ENCODE measurements at regions not wholly inside any gene's neighbourhood (a gene's known extent, or its start where the extent isn't known, plus 50 kb on each side); places are given as distances from the start of the nearest gene placed in this dataset.

- no TSS peak for BruUV-seq (replicated peaks)
- TF ChIP-seq TSC22D2 (CRISPR knock-in tag; IDR thresholded peaks at IDR 0.05; ENCODE audit: borderline replicate concordance) (no peak), TRAFD1 (CRISPR knock-in tag; IDR thresholded peaks at IDR 0.05; ENCODE audit: borderline replicate concordance) (no peak)
- ChIA-PET POLR2A (no interaction called here), CTCF (ENCODE audit: low intra/inter-chr PET ratio, low total read pairs) (no interaction called here)
- FAIRE-seq (no peak), DNase-seq (ENCODE audit: low spot score) (no peak), ATAC-seq (no peak)
- in situ Hi-C loops (cut with HindIII; ENCODE audit: extremely low pct_ligation_motif_present, low pct_unique_long_range_greater_than_20kb) (no loop called here), intact Hi-C loops (cut with micrococcal nuclease; ENCODE audit: unreplicated experiment) (no loop called here)
- Histone ChIP-seq H3K36me3 (replicated peaks in 1 of 2; ENCODE audit: control insufficient read depth in 1 of 2, insufficient read depth in 2 of 2, low read length in 2 of 2) (no peaks in the 10 kb centered on the region), H3K27me3 (ENCODE audit: control insufficient read depth in 1 of 2, insufficient read depth in 2 of 2, low read length in 2 of 2) (no peaks in the 10 kb centered on the region), H3K4me3 (replicated peaks in 1 of 3; ENCODE audit: insufficient read depth in 1 of 3, low read depth in 2 of 3, low read length in 3 of 3) (no peak overlapping the region), H3K9me3 (ENCODE audit: low read length) (no peaks in the 10 kb centered on the region), H3K9ac (ENCODE audit: insufficient read depth, low read depth, low read length) (no peak overlapping the region), H3K4me2 (ENCODE audit: low read depth, low read length) (no peak overlapping the region), H4K20me1 (ENCODE audit: insufficient read depth, low read length) (no peaks in the 10 kb centered on the region), H3K79me2 (ENCODE audit: insufficient read depth, low read length) (no peaks in the 10 kb centered on the region), H2AFZ (ENCODE audit: low read length) (no peak overlapping the region), H3K27ac (ENCODE audit: extremely low read length, insufficient read depth, low read length) (no peak overlapping the region), H3K4me1 (ENCODE audit: insufficient read depth, low read length) (no peaks in the 10 kb centered on the region)
- 0% methylated on average over 2 of the region's 2 CpGs for WGBS (ENCODE audit: low lambda C conversion rate)
Measured at GRCh38 chr15:45862034-45862433, 227.2 kb downstream of the SQOR start.

- H3K4me1 ChIP-seq (ENCODE audit: insufficient read depth, low read length) = no peaks in the 10 kb centered on the region
- no peak overlapping the region for H3K9ac ChIP-seq (ENCODE audit: insufficient read depth, low read depth, low read length)
- ATAC-seq (no peak), DNase-seq (ENCODE audit: low spot score) (no peak), FAIRE-seq (no peak)
- H2AFZ ChIP-seq (ENCODE audit: low read length) = no peak overlapping the region
- ChIA-PET CTCF (ENCODE audit: low intra/inter-chr PET ratio, low total read pairs) (no interaction called here), POLR2A (no interaction called here)
- H3K36me3 ChIP-seq (replicated peaks in 1 of 2; ENCODE audit: control insufficient read depth in 1 of 2, insufficient read depth in 2 of 2, low read length in 2 of 2) = no peaks in the 10 kb centered on the region
- no peak overlapping the region for H3K27ac ChIP-seq (ENCODE audit: extremely low read length, insufficient read depth, low read length)
- BruUV-seq (replicated peaks) = no TSS peak
- intact Hi-C loops (cut with micrococcal nuclease; ENCODE audit: unreplicated experiment) = no loop called here
- no peaks in the 10 kb centered on the region for H3K27me3 ChIP-seq (ENCODE audit: control insufficient read depth in 1 of 2, insufficient read depth in 2 of 2, low read length in 2 of 2)
- TF ChIP-seq, protein P1, sequence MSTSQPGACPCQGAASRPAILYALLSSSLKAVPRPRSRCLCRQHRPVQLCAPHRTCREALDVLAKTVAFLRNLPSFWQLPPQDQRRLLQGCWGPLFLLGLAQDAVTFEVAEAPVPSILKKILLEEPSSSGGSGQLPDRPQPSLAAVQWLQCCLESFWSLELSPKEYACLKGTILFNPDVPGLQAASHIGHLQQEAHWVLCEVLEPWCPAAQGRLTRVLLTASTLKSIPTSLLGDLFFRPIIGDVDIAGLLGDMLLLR (CRISPR knock-in tag; IDR thresholded peaks at IDR 0.05) = no peak
- TF ChIP-seq FOSL2 (CRISPR knock-in tag; IDR thresholded peaks at IDR 0.05) = 0 out of 2 replicates have a peak, but pooled peaks have one; percentile 11
- H3K79me2 ChIP-seq (ENCODE audit: insufficient read depth, low read length) = no peaks in the 10 kb centered on the region
- 0% methylated on average over 2 of the region's 2 CpGs for WGBS (ENCODE audit: low lambda C conversion rate)
- no peaks in the 10 kb centered on the region for H3K9me3 ChIP-seq (ENCODE audit: low read length)
- H3K4me2 ChIP-seq (ENCODE audit: low read depth, low read length) = no peak overlapping the region
- in situ Hi-C loops (cut with HindIII; ENCODE audit: extremely low pct_ligation_motif_present, low pct_unique_long_range_greater_than_20kb) = no loop called here
- no peak overlapping the region for H3K4me3 ChIP-seq (replicated peaks in 1 of 3; ENCODE audit: insufficient read depth in 1 of 3, low read depth in 2 of 3, low read length in 3 of 3)
- no peaks in the 10 kb centered on the region for H4K20me1 ChIP-seq (ENCODE audit: insufficient read depth, low read length)
Measured at GRCh38 chr15:45863881-45864580, 229.2 kb downstream of the SQOR start.
